Osteocyte (in vitro differentiated cells): ENCODE measurements at regions not wholly inside any gene's neighbourhood (a gene's known extent, or its start where the extent isn't known, plus 50 kb on each side); places are given as distances from the start of the nearest gene placed in this dataset.

ENCODE experiments used
- DNase-seq: peaks from one replicate; pipeline ENCODE4 v3.0.0; 2021; ENCODE audit warnings: mixed read lengths; ENCODE audit not compliant: unreplicated experiment; ENCODE audit errors: extremely low spot score
- H3K27ac Mint-ChIP-seq: one replicate; pipeline ENCODE4 v1.8.0; 2021; ENCODE audit warnings: mild to moderate bottlenecking, mixed read lengths; ENCODE audit not compliant: unreplicated experiment
- H3K27me3 Mint-ChIP-seq: one replicate; pipeline ENCODE4 v1.8.0; 2021; ENCODE audit warnings: mixed read lengths; ENCODE audit not compliant: unreplicated experiment
- H3K36me3 Mint-ChIP-seq: one replicate; pipeline ENCODE4 v1.8.0; 2021; ENCODE audit warnings: mixed read lengths; ENCODE audit not compliant: unreplicated experiment
- H3K4me1 Mint-ChIP-seq: one replicate; pipeline ENCODE4 v1.8.0; 2021; ENCODE audit warnings: mixed read lengths; ENCODE audit not compliant: unreplicated experiment
- H3K4me3 Mint-ChIP-seq: one replicate; pipeline ENCODE4 v1.8.0; 2021; ENCODE audit warnings: mild to moderate bottlenecking, moderate library complexity, mixed read lengths; ENCODE audit not compliant: unreplicated experiment
- H3K9me3 Mint-ChIP-seq: one replicate; pipeline ENCODE4 v1.8.0; 2021; ENCODE audit warnings: mixed read lengths; ENCODE audit not compliant: unreplicated experiment
- TF ChIP-seq, protein P1 (sequence below): fragments of 200-600 bp; sonication (generic); IDR thresholded peaks from 2 replicates; pipeline ENCODE4 v1.5.0; 2021; ENCODE audit warnings: antibody characterized with exemption, mild to moderate bottlenecking, moderate library complexity

DNA sequence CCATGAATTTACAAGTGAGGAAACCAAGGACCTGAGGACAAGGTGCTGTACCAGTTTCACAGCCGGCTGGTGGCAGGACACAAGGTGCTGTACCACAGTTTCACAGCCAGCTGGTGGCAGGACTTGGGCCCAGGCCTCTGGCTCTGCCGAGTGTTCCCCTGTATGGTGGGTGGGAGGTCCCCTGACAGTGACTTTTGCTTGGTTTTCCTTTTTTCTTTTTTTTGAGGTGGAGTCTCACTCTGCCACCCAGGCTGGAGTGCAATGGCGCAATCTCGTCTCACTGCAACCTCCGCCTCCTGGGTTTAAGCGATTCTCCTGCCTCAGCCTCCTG is 212.4 kb downstream of the LY86 start:
- no peak overlapping the region for H3K27ac Mint-ChIP-seq
- TF ChIP-seq, protein P1, sequence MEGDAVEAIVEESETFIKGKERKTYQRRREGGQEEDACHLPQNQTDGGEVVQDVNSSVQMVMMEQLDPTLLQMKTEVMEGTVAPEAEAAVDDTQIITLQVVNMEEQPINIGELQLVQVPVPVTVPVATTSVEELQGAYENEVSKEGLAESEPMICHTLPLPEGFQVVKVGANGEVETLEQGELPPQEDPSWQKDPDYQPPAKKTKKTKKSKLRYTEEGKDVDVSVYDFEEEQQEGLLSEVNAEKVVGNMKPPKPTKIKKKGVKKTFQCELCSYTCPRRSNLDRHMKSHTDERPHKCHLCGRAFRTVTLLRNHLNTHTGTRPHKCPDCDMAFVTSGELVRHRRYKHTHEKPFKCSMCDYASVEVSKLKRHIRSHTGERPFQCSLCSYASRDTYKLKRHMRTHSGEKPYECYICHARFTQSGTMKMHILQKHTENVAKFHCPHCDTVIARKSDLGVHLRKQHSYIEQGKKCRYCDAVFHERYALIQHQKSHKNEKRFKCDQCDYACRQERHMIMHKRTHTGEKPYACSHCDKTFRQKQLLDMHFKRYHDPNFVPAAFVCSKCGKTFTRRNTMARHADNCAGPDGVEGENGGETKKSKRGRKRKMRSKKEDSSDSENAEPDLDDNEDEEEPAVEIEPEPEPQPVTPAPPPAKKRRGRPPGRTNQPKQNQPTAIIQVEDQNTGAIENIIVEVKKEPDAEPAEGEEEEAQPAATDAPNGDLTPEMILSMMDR, result no peak
- H3K4me3 Mint-ChIP-seq, result no peak overlapping the region
- H3K4me1 Mint-ChIP-seq, result no peaks in the 10 kb centered on the region
- H3K27me3 Mint-ChIP-seq, result peaks cover 5% of the 10 kb centered on the region
- H3K9me3 Mint-ChIP-seq, result no peaks in the 10 kb centered on the region
- H3K36me3 Mint-ChIP-seq, result no peaks in the 10 kb centered on the region
- no peak for DNase-seq

DNA sequence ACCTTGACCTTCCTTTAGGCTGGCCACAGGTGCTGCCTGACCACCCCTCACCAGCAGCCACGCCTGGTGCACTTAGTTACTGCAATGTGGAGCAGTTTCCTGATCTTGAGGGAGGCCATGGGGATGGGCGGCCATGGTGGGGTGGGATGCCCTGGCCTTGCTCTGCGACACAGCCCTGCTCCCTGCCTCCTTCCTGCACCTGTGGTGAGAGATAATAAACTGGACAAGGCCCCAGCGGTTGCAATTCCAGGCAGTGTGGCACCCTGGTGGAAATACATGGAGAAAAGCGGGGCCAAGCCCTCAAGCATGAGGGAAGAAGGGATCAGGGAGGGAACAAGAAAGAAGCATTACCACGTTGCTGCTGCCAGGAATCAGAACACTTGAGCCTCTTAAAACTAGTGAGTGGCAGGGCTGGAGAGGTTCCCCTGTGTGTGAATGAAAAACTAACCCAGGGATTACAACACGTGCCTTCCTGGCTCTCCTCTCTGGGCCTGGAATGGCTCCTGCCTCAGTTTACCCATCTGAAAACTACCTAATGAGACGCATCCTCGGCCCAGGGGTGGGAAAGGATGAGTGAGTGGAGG is 213.2 kb downstream of the LY86 start:
- DNase-seq, result no peak
- Mint-ChIP-seq H3K27me3 (peaks cover 5% of the 10 kb centered on the region), H3K9me3 (no peaks in the 10 kb centered on the region), H3K4me1 (no peaks in the 10 kb centered on the region), H3K27ac (no peak overlapping the region), H3K4me3 (no peak overlapping the region), H3K36me3 (no peaks in the 10 kb centered on the region)
- TF ChIP-seq, protein P1, result no peak

DNA sequence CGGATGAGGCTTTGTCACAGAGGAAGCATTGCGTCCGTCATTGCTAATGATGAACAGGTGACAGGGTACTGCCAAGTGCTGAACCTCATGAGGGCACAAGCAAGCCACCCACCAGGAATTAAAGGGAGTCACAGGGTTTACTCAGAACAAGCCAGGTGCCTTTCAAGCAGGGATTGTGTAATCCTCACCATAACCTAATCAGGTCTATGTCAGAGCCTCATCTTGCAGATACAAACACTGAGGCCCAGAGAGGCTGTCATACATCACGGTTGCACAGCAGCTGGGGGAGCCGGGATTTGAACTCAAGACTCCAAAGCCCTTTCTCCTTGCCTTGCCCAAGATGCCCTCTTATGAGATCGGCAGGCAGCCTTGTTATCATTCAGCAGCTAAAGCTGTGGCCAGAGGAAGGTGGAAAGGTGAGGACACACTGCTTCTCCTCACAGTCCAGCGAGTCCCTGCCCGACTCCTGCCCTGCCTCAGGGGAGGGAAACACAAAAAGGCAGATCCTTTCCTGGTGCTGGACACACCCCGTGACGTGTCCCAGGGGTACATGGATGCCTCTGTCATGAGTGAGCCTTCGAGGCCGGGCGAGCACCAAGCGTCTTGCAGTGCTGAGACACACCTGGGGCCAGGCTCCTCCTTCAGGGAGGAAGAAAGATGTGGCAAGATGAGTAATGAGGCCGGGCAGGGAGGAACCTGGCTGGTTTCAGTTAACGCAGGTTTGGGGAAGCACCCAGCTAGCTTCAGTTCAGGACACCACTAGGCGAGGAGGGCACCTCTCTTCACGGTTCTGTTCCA is 214.9 kb downstream of the LY86 start:
- Mint-ChIP-seq H3K4me3 (no peak overlapping the region), H3K36me3 (no peaks in the 10 kb centered on the region), H3K27ac (no peak overlapping the region), H3K27me3 (peaks cover 5% of the 10 kb centered on the region), H3K9me3 (no peaks in the 10 kb centered on the region), H3K4me1 (no peaks in the 10 kb centered on the region)
- DNase-seq, result no peak
- TF ChIP-seq, protein P1, result no peak

DNA sequence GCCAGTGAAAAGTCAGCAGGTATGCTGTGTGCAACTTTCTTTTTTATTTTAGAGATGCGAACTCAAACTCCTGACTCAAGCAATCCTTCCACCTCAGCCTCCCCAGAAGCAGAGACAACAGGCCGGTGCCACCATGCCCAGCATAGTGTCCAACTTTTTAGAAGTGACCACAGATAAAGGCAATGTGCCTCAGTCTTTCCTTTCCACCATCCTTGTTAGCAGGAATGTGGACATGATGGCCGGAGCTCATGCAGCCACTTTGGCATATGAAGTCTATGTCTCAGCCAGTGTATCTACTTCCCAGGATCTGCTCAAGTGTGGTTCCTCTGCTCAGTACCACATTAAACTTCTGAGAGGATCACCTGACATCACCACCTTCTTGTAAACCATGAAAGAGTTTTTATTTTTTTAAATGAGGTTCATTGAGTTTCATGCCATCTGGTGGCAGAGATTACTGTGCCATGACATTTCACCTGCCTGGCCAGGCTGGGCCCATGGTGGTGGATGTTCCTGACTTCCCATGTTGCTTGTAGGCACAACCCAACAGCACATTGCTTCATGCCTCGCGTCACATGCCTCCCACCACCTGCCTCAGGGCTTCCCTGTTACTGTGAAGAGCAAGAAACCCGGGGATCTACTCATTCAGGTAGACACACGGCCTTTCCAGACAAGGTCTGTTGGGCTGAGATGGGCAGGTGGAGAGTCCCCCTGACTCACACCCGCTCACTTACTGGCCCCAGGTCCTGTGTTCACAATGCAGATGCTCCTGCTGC is 216.5 kb downstream of the LY86 start:
- H3K36me3 Mint-ChIP-seq, result no peaks in the 10 kb centered on the region
- no peak overlapping the region for H3K4me3 Mint-ChIP-seq
- no peaks in the 10 kb centered on the region for H3K9me3 Mint-ChIP-seq
- no peak overlapping the region for H3K27ac Mint-ChIP-seq
- no peak for DNase-seq
- TF ChIP-seq, protein P1, result no peak
- peaks cover 9% of the 10 kb centered on the region for H3K27me3 Mint-ChIP-seq
- H3K4me1 Mint-ChIP-seq, result no peaks in the 10 kb centered on the region
